NCI-H2107 treated with DMSO at 0.1 percent for 48 hours (cell line): ENCODE measurements at regions not wholly inside any gene's neighbourhood (a gene's known extent, or its start where the extent isn't known, plus 50 kb on each side); places are given as distances from the start of the nearest gene placed in this dataset.
"Not testable (repeated sequence)": the region's sequence is repeated elsewhere in the genome, so short reads cannot be mapped to it uniquely, and the experiment has no call there.

ENCODE experiments used
- DNase-seq: peaks from one replicate; lab custom pipeline; 2025; ENCODE audit not compliant: unreplicated experiment; lab: John Stamatoyannopoulos, UW

GRCh38 chr15:31178705-31179104 lies 77.2 kb upstream of the TRPM1 start:
- no peak for DNase-seq

- DNase-seq = no peak
Observed at GRCh38 chr15:31179693-31180092, 78.2 kb upstream of the TRPM1 start.

DNA sequence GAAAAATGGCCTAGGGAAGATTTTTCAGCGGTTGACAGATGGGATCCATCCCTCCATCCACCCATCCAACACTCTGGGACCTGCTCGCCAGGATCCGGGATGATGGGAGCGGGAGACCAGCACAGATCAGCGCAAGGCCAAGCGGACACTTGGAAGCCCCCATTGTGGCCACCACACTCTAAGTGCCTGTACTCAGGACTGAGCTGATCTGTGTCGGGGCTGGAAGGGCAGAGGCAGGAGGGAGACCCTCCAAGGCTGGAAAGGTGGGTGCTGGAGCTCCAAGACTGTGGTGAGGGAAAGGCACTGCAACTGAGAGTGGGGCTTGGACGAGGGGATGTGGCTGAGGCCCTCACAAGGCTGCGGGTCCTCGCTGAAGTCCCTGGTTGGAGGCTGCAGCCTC lies 91.8 kb upstream of the TRPM1 start:
- no peak for DNase-seq

DNA sequence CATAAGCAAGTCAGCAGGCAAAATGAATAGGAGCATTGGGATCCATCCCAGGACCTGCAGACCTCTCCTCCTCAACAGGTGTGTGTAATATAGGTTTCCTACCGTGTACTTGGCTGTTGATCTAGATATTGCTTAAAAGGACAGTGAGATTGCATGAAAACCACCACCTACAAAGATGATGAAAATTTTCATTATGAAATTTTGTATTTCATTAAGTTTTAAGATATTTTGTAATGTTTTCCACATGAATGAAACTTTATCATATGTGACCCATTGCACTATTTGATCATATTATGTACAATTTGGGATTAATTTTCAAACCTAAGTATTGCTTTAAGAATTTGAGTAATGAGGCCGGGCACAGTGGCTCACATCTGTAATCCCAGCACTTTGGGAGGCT lies 94.3 kb upstream of the TRPM1 start:
- DNase-seq = no peak

- no peak for DNase-seq
Observed at GRCh38 chr15:31197497-31198414, 96.2 kb upstream of the TRPM1 start.

DNA sequence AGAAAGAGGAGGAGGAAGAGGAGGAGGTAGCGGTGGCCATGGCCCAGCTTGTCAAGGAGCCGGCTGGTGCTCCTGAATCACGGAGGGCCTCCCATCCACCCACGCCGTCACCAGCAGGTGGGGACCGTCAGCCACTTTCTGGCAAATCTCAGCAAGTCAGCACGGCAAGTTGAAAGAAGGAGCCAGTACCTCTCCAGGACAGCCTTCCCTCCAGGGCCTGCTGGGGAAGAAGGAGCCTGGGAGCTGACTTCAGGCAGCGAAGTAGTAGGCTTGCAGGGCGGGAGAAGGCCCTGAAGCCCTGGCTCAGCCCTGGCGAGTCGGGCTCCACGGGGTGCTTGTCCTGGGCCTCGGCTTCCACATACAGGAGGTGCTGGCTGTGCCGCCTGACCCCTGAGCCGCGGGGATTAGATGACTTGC lies 99.2 kb upstream of the TRPM1 start:
- DNase-seq = no peak

- DNase-seq = no peak
Observed at GRCh38 chr15:31202953-31203352, 101.4 kb upstream of the TRPM1 start.

- no peak for DNase-seq
Observed at GRCh38 chr15:31203999-31204398, 102.5 kb upstream of the TRPM1 start.

DNA sequence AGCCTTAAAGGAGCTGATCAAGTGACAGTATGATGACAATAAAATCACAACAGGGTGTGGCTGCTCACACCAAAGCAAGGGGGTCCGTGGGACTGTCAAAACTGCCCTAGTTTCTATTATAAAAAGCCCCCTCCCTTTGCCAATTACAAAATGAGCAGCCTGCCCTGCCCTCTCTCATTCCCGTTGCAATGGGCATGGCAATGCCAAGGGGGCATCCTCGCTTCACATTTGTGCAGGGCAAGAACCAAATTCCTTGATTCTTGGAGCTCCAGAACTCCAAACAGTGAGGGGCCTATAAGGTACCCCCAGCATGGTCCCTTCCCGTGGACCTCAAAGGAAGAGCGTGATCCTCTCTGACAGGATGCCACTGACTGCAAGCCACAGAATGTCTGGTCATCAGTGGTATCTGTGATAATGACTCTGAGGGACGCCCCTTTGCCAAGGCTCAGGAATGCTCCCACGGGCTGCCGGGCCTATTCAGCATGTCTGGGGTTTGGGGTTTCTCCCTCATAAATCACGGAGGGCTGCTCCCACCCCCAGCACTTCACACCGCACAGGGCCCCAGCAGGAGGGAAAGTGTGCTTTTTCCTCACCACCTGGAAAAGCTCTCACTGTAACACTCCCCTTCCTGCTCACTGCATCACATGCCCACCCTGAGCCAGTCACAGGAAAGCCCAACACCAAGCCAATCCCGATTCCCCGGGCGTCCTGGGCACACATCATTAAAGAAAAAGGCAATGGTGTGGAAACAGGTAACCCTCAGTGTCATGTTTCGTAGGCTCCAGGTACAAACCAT lies 105.1 kb upstream of the TRPM1 start:
- DNase-seq = peak; percentile 39

- no peak for DNase-seq
Observed at GRCh38 chr15:31207246-31207645, 105.7 kb upstream of the TRPM1 start.

- DNase-seq = not testable (repeated sequence)
Observed at GRCh38 chr15:31207861-31208260, 106.3 kb upstream of the TRPM1 start.

DNA sequence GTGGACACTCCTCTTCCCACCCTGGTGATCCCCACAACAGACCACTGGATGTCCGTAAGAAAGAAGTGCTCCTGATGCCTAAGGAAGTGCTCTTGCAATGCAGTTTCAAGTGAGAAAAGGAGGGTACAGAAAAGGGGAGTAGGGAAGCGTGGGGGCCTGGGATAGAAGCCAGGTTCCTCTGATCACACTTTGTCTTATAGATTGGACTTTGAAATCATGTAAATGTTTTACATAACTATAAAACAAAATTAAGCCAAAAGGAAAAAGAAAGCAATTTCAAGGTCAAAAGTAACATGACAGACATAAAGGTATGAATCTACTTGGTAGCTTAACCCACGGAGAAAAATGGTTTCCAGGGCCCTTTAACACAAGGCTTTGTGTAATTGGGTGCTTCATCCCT lies 107.3 kb upstream of the TRPM1 start:
- DNase-seq = no peak

DNA sequence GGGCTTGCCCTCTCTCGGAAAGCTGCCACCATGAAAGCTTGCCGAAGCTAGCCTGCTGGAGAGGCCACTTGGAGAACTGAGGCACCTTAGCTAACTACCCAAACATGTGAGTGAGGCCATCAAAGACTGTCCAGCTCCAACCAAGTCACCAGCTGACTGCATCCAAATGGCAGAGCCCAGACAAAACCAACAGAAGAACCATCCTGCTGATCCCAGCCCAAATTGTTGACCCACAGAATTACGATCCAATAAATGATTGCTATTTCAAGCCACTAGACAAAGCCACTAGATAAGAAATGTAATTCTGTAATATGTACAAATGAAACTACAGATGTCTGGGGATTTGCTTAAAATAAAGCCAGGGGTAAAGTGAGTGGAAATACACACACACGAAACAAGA lies 109.8 kb upstream of the TRPM1 start:
- no peak for DNase-seq

DNA sequence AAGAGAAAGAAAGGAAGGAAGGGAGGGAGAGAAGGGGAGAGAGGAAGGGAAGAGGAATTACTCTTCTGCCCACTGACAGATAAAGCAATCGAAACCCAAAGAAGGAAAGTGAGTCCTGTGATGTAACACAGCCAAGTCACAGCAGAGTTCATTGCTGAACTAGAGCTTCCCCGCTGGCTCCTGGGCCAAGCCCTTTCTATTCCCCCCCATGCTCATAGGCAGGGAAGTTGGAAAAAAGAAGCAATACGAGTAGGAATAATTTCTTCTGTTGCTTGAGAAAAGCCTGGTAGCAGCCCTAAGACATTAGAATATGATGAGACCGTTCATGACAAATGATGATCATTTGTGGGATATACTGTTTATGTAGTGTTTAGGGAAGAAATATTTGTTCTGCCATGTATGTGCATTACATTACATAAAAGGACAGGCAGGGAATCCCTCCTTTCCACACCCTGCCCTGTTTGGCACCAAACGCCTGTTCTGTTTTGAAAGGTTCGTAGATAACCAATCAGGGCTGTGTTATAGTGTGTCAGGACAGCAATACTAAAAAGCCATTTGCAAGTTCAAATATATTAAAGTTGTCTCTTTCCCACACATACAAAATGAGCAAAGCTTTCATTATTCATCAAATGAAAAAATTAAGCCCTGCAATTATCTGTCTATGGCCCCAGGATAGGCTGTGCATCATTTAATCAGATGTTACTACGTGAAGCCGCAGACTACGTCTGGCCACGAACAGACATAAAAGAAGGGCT lies 111.0 kb upstream of the TRPM1 start:
- no peak for DNase-seq

DNA sequence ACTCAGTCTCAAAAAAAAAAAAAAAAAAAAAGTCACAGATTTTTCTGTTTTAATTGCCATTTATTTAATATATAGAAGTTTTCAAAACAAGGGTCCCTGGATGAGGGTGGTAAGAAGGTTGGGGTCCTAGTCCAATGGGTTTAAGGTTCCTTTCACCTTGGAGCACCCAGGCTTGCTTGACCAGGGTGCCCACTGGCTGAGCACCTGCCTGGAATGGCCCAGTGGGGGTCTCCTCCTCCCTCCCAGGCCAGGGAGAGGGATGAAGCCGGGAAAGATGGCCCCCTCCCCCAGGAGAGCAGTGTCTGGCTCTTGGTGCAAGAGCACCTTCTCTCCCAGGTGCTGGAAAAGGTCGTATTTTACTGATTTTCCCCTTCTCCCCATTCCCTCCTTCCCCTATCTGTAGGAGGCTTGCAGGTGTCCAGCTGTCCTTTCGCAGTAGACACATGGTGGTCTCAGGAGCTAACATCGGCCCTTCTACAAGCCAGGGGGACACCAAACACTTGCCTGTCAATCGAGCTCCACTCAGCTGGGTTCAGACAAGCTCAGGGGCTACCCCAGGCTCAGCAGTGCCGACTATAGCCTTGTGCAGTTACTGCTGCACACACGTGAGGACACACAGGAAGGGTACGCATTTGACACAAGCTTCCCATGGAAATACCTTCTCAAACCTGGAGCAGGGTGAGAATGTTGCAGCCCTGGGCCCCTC lies 112.3 kb upstream of the KLF13 start:
- DNase-seq = peak; percentile 37

GRCh38 chr15:31214864-31215489 lies 111.7 kb upstream of the KLF13 start:
- no peak for DNase-seq

DNA sequence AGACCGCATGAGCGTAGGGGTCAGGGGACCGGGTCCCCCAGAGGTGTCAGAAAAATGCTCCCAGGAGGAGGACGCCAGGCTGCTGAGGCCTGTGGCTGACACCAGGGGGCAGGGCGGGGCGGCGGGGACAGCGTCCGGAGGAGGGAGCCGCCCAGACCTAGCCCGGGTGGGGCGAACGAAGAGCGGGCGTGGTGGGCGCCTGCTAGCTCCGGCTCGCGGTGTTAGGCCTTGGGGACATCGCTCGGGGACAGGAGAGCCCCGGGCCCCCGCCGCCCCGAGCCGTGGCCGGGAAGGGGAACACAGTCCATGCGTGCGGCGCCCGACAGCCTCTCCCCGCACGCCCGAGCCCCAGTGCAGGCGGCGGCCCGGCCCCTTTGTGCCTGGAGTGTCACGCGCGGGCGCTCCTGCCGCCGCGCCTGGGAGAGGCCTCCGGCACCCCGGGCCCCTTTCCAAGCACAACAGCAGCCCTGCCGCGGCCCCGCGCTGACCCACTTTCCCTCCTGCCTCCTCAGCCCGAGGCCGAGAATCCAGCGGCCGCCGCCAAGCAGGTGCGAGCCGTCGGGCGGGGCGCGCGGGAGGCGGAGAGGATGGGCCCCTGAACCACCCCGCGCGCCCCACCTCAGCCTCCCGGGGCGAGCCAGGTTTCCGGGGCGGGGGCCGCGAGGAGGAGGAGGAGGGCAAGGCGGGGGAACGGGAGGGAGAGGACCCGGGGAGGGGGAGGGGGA lies 111.0 kb upstream of the KLF13 start:
- peak; percentile 23 for DNase-seq

- DNase-seq = peak; percentile 18
Observed at GRCh38 chr15:31216215-31216911, 110.3 kb upstream of the KLF13 start.

GRCh38 chr15:31217067-31217466 lies 109.6 kb upstream of the KLF13 start:
- no peak for DNase-seq
